ENCODE measurements at regions not wholly inside any gene's neighbourhood (a gene's known extent, or its start where the extent isn't known, plus 50 kb on each side); places are given as distances from the start of the nearest gene placed in this dataset.

- ATAC-seq, result no peak
Measured at GRCh38 chr1:232274236-232274855, 355.6 kb downstream of the SIPA1L2 start.

- ATAC-seq, result no peak
Measured at GRCh38 chr1:232273011-232273410, 356.9 kb downstream of the SIPA1L2 start.

- ATAC-seq, result no peak
Measured at GRCh38 chr1:232271991-232272589, 357.8 kb downstream of the SIPA1L2 start.

DNA sequence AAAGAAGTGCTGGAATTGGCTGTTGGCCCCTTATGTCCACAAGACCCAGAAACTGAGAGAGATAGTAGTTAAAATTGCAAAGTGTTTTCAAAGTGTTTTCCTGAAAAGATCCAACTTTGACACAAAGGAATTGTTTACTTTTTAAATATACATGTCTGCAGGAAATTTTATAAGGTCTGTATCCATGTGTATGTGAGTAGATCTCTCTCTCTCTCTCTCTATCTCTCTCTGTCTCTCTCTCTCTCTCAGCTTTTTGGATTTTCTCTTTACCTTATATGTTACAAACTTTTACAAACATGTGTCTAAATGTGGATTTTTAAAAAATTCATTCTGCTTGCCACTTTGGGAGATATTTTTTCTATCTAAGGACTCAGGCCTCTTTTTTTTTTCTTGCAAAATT lies 358.6 kb downstream of the SIPA1L2 start:
- no peak for ATAC-seq

GRCh38 chr1:232269988-232270387 lies 359.9 kb downstream of the SIPA1L2 start:
- no peak for ATAC-seq

- ATAC-seq, result no peak
Measured at GRCh38 chr1:232267837-232268598, 361.9 kb downstream of the SIPA1L2 start.

- ATAC-seq, result no peak
Measured at GRCh38 chr1:232267092-232267836, 362.7 kb downstream of the SIPA1L2 start.

- no peak for ATAC-seq
Measured at GRCh38 chr1:232263452-232263851, 366.5 kb downstream of the SIPA1L2 start.

DNA sequence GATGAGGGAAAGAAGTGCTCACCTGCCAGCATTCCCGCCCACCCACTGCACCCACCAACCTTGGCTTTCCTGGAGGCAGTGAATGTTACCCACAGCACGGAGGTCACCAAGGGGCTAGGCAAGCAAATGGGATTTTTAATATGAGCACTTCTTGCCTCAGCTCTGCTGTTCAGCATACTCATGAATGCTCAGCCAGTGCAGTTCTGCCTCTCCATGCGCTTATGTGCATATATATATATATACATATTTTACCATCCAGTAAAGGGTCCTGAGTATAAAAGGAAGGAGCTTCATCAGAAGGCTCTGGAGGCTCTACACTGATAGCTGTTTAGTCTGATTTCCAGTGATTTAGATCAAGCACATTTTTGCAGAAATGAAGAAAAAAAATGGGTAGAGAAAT lies 366.9 kb downstream of the SIPA1L2 start:
- no peak for ATAC-seq

- no peak for ATAC-seq
Measured at GRCh38 chr1:232260861-232261260, 369.1 kb downstream of the SIPA1L2 start.

GRCh38 chr1:232260045-232260444 lies 369.9 kb downstream of the SIPA1L2 start:
- no peak for ATAC-seq

DNA sequence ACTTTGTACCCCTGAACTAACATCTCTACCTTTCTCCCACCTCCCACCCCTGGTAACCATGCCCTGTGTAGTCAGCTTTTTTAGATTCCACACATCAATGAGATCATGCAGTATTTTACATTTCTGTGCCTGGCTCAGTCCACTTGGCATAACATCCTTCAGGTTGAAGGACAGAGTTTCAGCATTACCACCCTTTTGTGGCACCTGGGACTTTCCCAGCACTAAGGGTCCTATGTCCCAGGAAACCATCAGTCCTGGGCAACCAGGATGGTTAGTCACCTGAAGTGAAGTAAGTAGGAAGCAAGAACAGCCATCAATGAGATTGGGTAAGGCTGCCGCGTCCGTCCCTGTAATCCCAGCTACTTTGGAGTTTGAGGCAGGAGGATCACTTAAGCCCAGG lies 370.6 kb downstream of the SIPA1L2 start:
- no peak for ATAC-seq

DNA sequence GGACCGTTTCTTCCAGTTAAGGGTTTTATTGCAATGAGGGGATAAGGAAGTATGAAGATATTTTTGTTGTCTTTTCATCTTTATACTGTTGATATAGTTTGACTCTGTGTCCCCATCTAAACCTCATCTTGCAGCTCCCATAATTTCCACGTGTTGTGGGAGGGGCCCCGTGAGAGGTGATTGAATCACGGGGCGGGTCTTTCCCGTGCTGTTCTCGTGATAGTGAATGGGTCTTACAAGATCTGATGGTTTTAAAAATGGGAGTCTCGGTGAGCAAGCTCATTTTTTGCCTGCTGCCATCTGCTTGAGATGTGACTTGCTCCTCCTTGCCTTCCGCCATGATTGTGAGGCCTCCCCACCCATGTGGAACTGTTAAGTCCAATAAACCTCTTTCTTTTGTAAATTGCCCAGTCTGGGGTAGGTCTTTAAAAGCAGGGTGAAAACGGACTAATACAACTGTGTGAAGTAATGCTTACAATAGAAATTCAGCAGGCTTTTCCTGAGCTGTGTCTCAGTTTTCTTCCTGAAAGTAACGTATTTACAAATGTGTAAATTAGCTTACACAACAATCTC lies 377.3 kb downstream of the SIPA1L2 start:
- no peak for ATAC-seq

GRCh38 chr1:232250838-232251237 lies 379.1 kb downstream of the SIPA1L2 start:
- no peak for ATAC-seq

GRCh38 chr1:232249861-232250777 lies 379.8 kb downstream of the SIPA1L2 start:
- no peak for ATAC-seq

DNA sequence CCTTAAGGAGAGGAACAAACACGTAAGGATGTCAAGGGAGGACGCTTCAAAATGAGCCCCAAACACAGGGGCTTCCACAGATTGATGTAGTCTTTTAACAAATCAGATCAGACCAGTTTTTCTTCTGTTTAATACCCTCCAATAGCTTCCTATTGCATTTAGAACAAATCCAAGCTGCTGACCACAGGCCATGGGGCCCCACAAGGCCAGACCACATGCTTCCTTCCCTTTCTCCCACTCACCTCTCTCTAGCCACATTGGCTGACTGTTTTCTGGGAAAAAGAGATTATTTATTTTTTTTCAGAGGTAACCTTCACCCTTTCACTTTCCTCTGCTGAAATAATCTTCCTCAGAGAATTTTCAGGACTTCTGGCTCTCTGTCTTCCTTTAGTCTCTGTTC lies 380.6 kb downstream of the SIPA1L2 start:
- no peak for ATAC-seq

GRCh38 chr1:232248276-232248820 lies 381.6 kb downstream of the SIPA1L2 start:
- ATAC-seq, result no peak

- ATAC-seq, result no peak
Measured at GRCh38 chr1:232247669-232248068, 382.3 kb downstream of the SIPA1L2 start.

DNA sequence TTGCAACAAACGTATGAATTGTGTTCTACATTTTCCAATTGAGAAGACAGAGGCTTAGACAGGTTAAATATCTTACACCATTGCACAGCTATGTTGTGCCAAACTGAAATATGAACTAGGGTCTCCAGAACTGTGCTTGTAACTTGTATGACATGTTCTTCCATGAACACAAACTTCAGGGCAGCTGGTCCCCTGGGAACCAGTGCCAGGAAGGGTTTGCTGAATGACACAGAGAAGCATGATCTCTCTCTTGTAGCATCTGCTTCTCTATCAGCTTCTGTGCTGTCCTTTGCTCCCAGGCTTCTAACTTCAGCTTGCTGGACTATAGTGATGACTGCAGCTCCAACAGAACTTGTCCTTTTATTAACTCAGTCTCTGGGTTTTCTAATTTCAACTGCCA lies 385.5 kb downstream of the SIPA1L2 start:
- no peak for ATAC-seq

DNA sequence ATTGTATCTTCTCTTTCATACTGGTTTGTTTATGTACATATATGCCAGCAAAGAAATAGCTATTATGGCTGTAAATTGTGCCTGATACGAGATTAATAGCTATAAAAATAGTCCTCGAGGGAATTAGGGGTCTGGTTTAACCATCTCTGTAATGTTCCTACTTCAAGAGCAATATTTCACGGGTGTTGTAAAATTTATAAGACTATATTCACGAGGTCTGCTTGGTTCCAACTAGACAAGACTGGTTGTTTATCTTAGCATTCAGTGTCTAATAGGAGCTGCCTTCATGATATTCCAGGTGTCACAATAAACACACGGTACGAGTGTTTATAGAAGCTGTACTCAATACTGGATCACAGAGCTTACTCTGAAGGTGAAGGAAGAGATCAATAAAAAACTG lies 389.9 kb downstream of the SIPA1L2 start:
- ATAC-seq, result no peak

GRCh38 chr1:232239522-232239921 lies 390.4 kb downstream of the SIPA1L2 start:
- no peak for ATAC-seq

DNA sequence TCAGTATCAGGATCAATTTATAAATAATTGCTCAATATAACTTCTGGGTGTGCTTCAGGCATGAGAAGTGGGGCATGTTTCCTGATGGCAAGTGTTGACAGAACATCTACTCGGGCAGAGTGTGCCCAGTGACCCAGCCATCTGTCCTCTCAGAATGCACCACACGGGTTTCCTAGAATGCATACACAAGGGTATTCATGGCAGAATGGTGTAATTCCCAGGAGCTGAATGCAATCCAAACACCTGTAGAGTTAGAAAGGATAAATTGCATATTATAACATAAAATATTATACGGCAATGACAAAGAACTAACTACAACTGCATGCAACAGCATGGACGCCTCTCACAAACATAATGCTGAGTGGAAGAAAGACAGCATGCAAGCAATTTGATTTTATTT lies 391.9 kb downstream of the SIPA1L2 start:
- ATAC-seq, result no peak

Measured in activated CD4-positive, CD25-positive, alpha-beta regulatory T cell treated with anti-CD3 and anti-CD28 coated beads, Interleukin-2, amount 50 U/mL, for 24 hours (primary cell).